Stomach (tissue), 8 donors: ENCODE measurements at regions not wholly inside any gene's neighbourhood (a gene's known extent, or its start where the extent isn't known, plus 50 kb on each side); places are given as distances from the start of the nearest gene placed in this dataset.

Experiments used
- DNase-seq, 2 donors: peaks; one replicate each; pipeline versions ENCODE4 v3.0.0 to v3.0.0-alpha.2; 2013 to 2019
- H3K27ac ChIP-seq, 5 donors: fragments of 200-600 bp in 4 of 5; sonication (generic) in 4 of 5; one replicate each; pipeline ENCODE4 v1.5.1; 2013 to 2019; ENCODE audit warnings: mild to moderate bottlenecking in 1 of 5, moderate library complexity in 1 of 5
- H3K27me3 ChIP-seq, 3 donors: fragments of 200-600 bp; sonication (generic); one replicate each; pipeline ENCODE4 v1.5.1; 2017 to 2019; ENCODE audit warnings: mixed run types in 1 of 3
- H3K36me3 ChIP-seq, 4 donors: fragments of 200-600 bp; sonication (generic); 1 replicate in 3 of 4; 2 replicates in 1 of 4; pipeline ENCODE4 v1.5.1; 2016 to 2019
- H3K4me1 ChIP-seq, 4 donors: fragments of 200-600 bp; sonication (generic); one replicate each; pipeline ENCODE4 v1.5.1; 2016 to 2019
- H3K4me3 ChIP-seq, 4 donors: fragments of 200-600 bp; sonication (generic) in 3 of 4; one replicate each; pipeline ENCODE4 v1.5.1; 2016 to 2019; ENCODE audit warnings: mild to moderate bottlenecking in 1 of 4
- H3K9me3 ChIP-seq, 4 donors: fragments of 200-600 bp; sonication (generic); one replicate each; pipeline ENCODE4 v1.5.1; 2016 to 2019
- CTCF ChIP-seq, 7 experiments: fragments of 450-650 bp in 4 of 7; fragments of 200-600 bp in 3 of 7; sonication (generic) in 3 of 7; IDR thresholded peaks; one replicate each; pipeline ENCODE4 v1.5.1; 2016 to 2019; ENCODE audit warnings: antibody characterized with exemption in 7 of 7, control low read depth in 2 of 7, mild to moderate bottlenecking in 1 of 7
- EP300 ChIP-seq: sonication (generic); formaldehyde crosslinking; IDR thresholded peaks from one replicate; pipeline ENCODE4 v1.6.1; 2017; ENCODE audit warnings: antibody characterized with exemption
- POLR2A ChIP-seq, 4 donors: fragments of 450-650 bp; IDR thresholded peaks; one replicate each; pipeline ENCODE4 v1.6.1; 2016; ENCODE audit warnings: antibody characterized with exemption in 4 of 4, control low read depth in 2 of 4, mild to moderate bottlenecking in 1 of 4, moderate library complexity in 1 of 4
- POLR2AphosphoS5 ChIP-seq, 3 donors: sonication (generic); formaldehyde crosslinking; IDR thresholded peaks; one replicate each; pipeline ENCODE4 v1.6.1; 2016; ENCODE audit warnings: antibody characterized with exemption in 3 of 3
- WGBS, 5 donors: extraction: QIAGEN DNeasy Blood & Tissue Kit in 3 of 5; methylation state at CpG; one replicate each; pipeline versions ENCODE4 v1.1.5 to v1.1.7; 2013 to 2018; 5-methylcytosine and 5-hydroxymethylcytosine counted together
- intact Hi-C: fragments of 100-400 bp; cut with DNase I; formaldehyde crosslinking; loops from one replicate; pipeline ENCODE4 v1.15.1; 2023; ENCODE audit warnings: low total_unique reads
- donor health status: healthy with polysubstance abuse.
- donor health status: Bipolar disorder and iron deficiency.
- donor health status: healthy.

- Histone ChIP-seq H3K4me3 (peak overlapping the region; percentile 20 to 36 (median 28)), H3K4me1 (peaks cover 7 to 32% (median 14%) of the 10 kb centered on the region in 4 donors), H3K27me3 (no peaks in the 10 kb centered on the region), H3K9me3 (no peaks in the 10 kb centered on the region), H3K36me3 (no peaks in the 10 kb centered on the region), H3K27ac (peak overlapping the region; percentile 49 to 88 (median 72))
- DNase-seq = peak in 1 of 2 donors; percentile 38
- TF ChIP-seq POLR2AphosphoS5 (IDR thresholded peaks at IDR 0.05) (no peak), CTCF (IDR thresholded peaks at IDR 0.05) (no peak), EP300 (no peak), POLR2A (IDR thresholded peaks at IDR 0.05) (no peak)
- WGBS, 5 donors = 29 to 50% (median 40%) methylated on average over 6 of the region's 6 CpGs
- intact Hi-C loops = no loop called here
Observed at GRCh38 chr18:26702086-26702485, 153.7 kb upstream of the KCTD1 start.

GRCh38 chr18:26700728-26701127 lies 152.4 kb upstream of the KCTD1 start:
- H3K36me3 ChIP-seq = no peaks in the 10 kb centered on the region
- H3K4me1 ChIP-seq = peaks cover 0 to 30% (median 14%) of the 10 kb centered on the region in 4 donors
- peak overlapping the region in 1 of 4 donors; percentile 3 for H3K4me3 ChIP-seq
- WGBS, 5 donors = 65 to 84% (median 73%) methylated on average over 2 of the region's 2 CpGs
- H3K9me3 ChIP-seq = no peaks in the 10 kb centered on the region
- intact Hi-C loops = no loop called here
- DNase-seq = no peak
- H3K27me3 ChIP-seq = no peaks in the 10 kb centered on the region
- no peak for TF ChIP-seq CTCF (IDR thresholded peaks at IDR 0.05)
- TF ChIP-seq POLR2AphosphoS5 (IDR thresholded peaks at IDR 0.05) = no peak
- TF ChIP-seq POLR2A (IDR thresholded peaks at IDR 0.05) = no peak
- TF ChIP-seq EP300 = no peak
- no peak overlapping the region for H3K27ac ChIP-seq

GRCh38 chr18:26700201-26700600 lies 151.8 kb upstream of the KCTD1 start:
- intact Hi-C loops = no loop called here
- Histone ChIP-seq H3K4me1 (peaks cover 0 to 30% (median 14%) of the 10 kb centered on the region in 4 donors), H3K4me3 (no peak overlapping the region), H3K9me3 (no peaks in the 10 kb centered on the region), H3K27ac (peak overlapping the region in 2 of 5 donors; percentile 6 to 40), H3K36me3 (no peaks in the 10 kb centered on the region), H3K27me3 (no peaks in the 10 kb centered on the region)
- DNase-seq = no peak
- no peak for TF ChIP-seq EP300
- no peak for TF ChIP-seq CTCF (IDR thresholded peaks at IDR 0.05)
- no peak for TF ChIP-seq POLR2A (IDR thresholded peaks at IDR 0.05)

- DNase-seq = no peak
- 71 to 76% (median 73%) methylated on average over 6 of the region's 6 CpGs for WGBS, 5 donors
- no peaks in the 10 kb centered on the region for H3K27me3 ChIP-seq
- no peaks in the 10 kb centered on the region for H3K9me3 ChIP-seq
- TF ChIP-seq POLR2A (IDR thresholded peaks at IDR 0.05) = no peak
- TF ChIP-seq EP300 = no peak
- no peak for TF ChIP-seq CTCF (IDR thresholded peaks at IDR 0.05)
- no peak for TF ChIP-seq POLR2AphosphoS5 (IDR thresholded peaks at IDR 0.05)
- H3K4me1 ChIP-seq = peaks cover 0 to 20% (median 9%) of the 10 kb centered on the region in 4 donors
- intact Hi-C loops = no loop called here
- H3K27ac ChIP-seq = no peak overlapping the region
- H3K4me3 ChIP-seq = no peak overlapping the region
- no peaks in the 10 kb centered on the region for H3K36me3 ChIP-seq
Observed at GRCh38 chr18:26697186-26697884, 149.0 kb upstream of the KCTD1 start.
